SIG-M5 treated with dmso at 0.1 percent for 504 hours (cell line): ENCODE measurements at regions not wholly inside any gene's neighbourhood (a gene's known extent, or its start where the extent isn't known, plus 50 kb on each side); places are given as distances from the start of the nearest gene placed in this dataset.
"Not testable (repeated sequence)": the region's sequence is repeated elsewhere in the genome, so short reads cannot be mapped to it uniquely, and the experiment has no call there.

Source experiments
- DNase-seq: peaks from one replicate; lab custom pipeline; 2025; ENCODE audit not compliant: unreplicated experiment; lab: John Stamatoyannopoulos, UW

GRCh38 chr3:161599697-161600096 is 103.1 kb downstream of the OTOL1 start:
- DNase-seq: no peak

GRCh38 chr3:161600173-161600572 is 103.6 kb downstream of the OTOL1 start:
- DNase-seq: peak; percentile 46

- DNase-seq: peak; percentile 32
Measured at GRCh38 chr3:161602475-161602874, 105.9 kb downstream of the OTOL1 start.

- no peak for DNase-seq
Measured at GRCh38 chr3:161602918-161603317, 106.3 kb downstream of the OTOL1 start.

GRCh38 chr3:161607056-161607455 is 110.4 kb downstream of the OTOL1 start:
- DNase-seq: no peak

GRCh38 chr3:161619351-161619750 is 122.7 kb downstream of the OTOL1 start:
- DNase-seq: no peak

GRCh38 chr3:161630794-161631193 is 134.2 kb downstream of the OTOL1 start:
- peak; percentile 38 for DNase-seq

GRCh38 chr3:161631536-161631935 is 134.9 kb downstream of the OTOL1 start:
- DNase-seq: no peak

GRCh38 chr3:161637559-161637958 is 141.0 kb downstream of the OTOL1 start:
- no peak for DNase-seq

GRCh38 chr3:161639095-161639494 is 142.5 kb downstream of the OTOL1 start:
- DNase-seq: not testable (repeated sequence)

- no peak for DNase-seq
Measured at GRCh38 chr3:161640181-161640580, 143.6 kb downstream of the OTOL1 start.

- DNase-seq: no peak
Measured at GRCh38 chr3:161641287-161641686, 144.7 kb downstream of the OTOL1 start.

GRCh38 chr3:161644891-161645635 is 148.5 kb downstream of the OTOL1 start:
- no peak for DNase-seq

- no peak for DNase-seq
Measured at GRCh38 chr3:161647936-161648470, 151.4 kb downstream of the OTOL1 start.

GRCh38 chr3:161649900-161650484 is 153.4 kb downstream of the OTOL1 start:
- no peak for DNase-seq

GRCh38 chr3:161657786-161658185 is 161.2 kb downstream of the OTOL1 start:
- no peak for DNase-seq

- DNase-seq: no peak
Measured at GRCh38 chr3:161671141-161671540, 174.5 kb downstream of the OTOL1 start.

GRCh38 chr3:161672478-161672877 is 175.9 kb downstream of the OTOL1 start:
- no peak for DNase-seq

GRCh38 chr3:161673866-161674265 is 177.3 kb downstream of the OTOL1 start:
- no peak for DNase-seq

- DNase-seq: no peak
Measured at GRCh38 chr3:161674402-161674801, 177.8 kb downstream of the OTOL1 start.

GRCh38 chr3:161681831-161682230 is 185.2 kb downstream of the OTOL1 start:
- not testable (repeated sequence) for DNase-seq

- no peak for DNase-seq
Measured at GRCh38 chr3:161682715-161683114, 186.1 kb downstream of the OTOL1 start.
